IgD-negative memory B cell (primary cell): ENCODE measurements at regions not wholly inside any gene's neighbourhood (a gene's known extent, or its start where the extent isn't known, plus 50 kb on each side); places are given as distances from the start of the nearest gene placed in this dataset.
A peak's percentile ranks its signal among the peaks of the same experiment; 100 is the strongest.

ENCODE experiments used
- H3K27ac Mint-ChIP-seq, 3 donors: one replicate each; pipeline ENCODE4 v1.8.0; 2020 to 2022; ENCODE audit warnings: mild to moderate bottlenecking in 3 of 3, mixed read lengths in 3 of 3, moderate library complexity in 1 of 3
- H3K27me3 Mint-ChIP-seq: one replicate; pipeline ENCODE4 v1.8.0; 2021; ENCODE audit warnings: mixed read lengths
- H3K36me3 Mint-ChIP-seq: one replicate; pipeline ENCODE4 v1.8.0; 2020; ENCODE audit warnings: mild to moderate bottlenecking, mixed read lengths
- H3K4me1 Mint-ChIP-seq, 3 donors: one replicate each; pipeline ENCODE4 v1.8.0; 2020 to 2022; ENCODE audit warnings: mixed read lengths in 3 of 3, mild to moderate bottlenecking in 1 of 3
- H3K4me3 Mint-ChIP-seq, 4 donors: one replicate each; pipeline ENCODE4 v1.8.0; 2020 to 2022; ENCODE audit warnings: mild to moderate bottlenecking in 4 of 4, mixed read lengths in 4 of 4, moderate library complexity in 3 of 4
- H3K9me3 Mint-ChIP-seq, 3 donors: one replicate each; pipeline ENCODE4 v1.8.0; 2020 to 2021; ENCODE audit warnings: mixed read lengths in 3 of 3, mild to moderate bottlenecking in 1 of 3

GRCh38 chr6:41425511-41425910 is 90.1 kb downstream of the NCR2 start:
- no peak overlapping the region for H3K27ac Mint-ChIP-seq
- H3K4me3 Mint-ChIP-seq, result no peak overlapping the region
- H3K4me1 Mint-ChIP-seq, result peaks cover 6 to 10% (median 8%) of the 10 kb centered on the region in 3 donors
- no peaks in the 10 kb centered on the region for H3K9me3 Mint-ChIP-seq
- H3K36me3 Mint-ChIP-seq, result no peaks in the 10 kb centered on the region
- peaks cover 2% of the 10 kb centered on the region for H3K27me3 Mint-ChIP-seq

- H3K27me3 Mint-ChIP-seq, result peaks cover 2% of the 10 kb centered on the region
- H3K27ac Mint-ChIP-seq, result no peak overlapping the region
- peaks cover 6 to 10% (median 8%) of the 10 kb centered on the region in 3 donors for H3K4me1 Mint-ChIP-seq
- H3K4me3 Mint-ChIP-seq, result no peak overlapping the region
- H3K9me3 Mint-ChIP-seq, result no peaks in the 10 kb centered on the region
- H3K36me3 Mint-ChIP-seq, result no peaks in the 10 kb centered on the region
Measured at GRCh38 chr6:41426438-41426851, 91.0 kb downstream of the NCR2 start.

- Mint-ChIP-seq H3K27ac (no peak overlapping the region), H3K4me1 (peaks cover 6 to 10% (median 8%) of the 10 kb centered on the region in 3 donors), H3K4me3 (no peak overlapping the region), H3K36me3 (no peaks in the 10 kb centered on the region), H3K27me3 (peaks cover 2% of the 10 kb centered on the region), H3K9me3 (no peaks in the 10 kb centered on the region)
Measured at GRCh38 chr6:41426888-41427641, 91.7 kb downstream of the NCR2 start.

GRCh38 chr6:41427642-41428335 is 92.4 kb downstream of the NCR2 start:
- no peak overlapping the region for H3K27ac Mint-ChIP-seq
- peaks cover 6 to 10% (median 8%) of the 10 kb centered on the region in 3 donors for H3K4me1 Mint-ChIP-seq
- no peaks in the 10 kb centered on the region for H3K36me3 Mint-ChIP-seq
- H3K27me3 Mint-ChIP-seq, result peaks cover 2% of the 10 kb centered on the region
- H3K9me3 Mint-ChIP-seq, result no peaks in the 10 kb centered on the region
- H3K4me3 Mint-ChIP-seq, result peak overlapping the region in 1 of 4 donors; percentile 47

- no peaks in the 10 kb centered on the region for H3K9me3 Mint-ChIP-seq
- H3K27ac Mint-ChIP-seq, result no peak overlapping the region
- H3K4me3 Mint-ChIP-seq, result peak overlapping the region; percentile 69 to 90 (median 84)
- H3K36me3 Mint-ChIP-seq, result no peaks in the 10 kb centered on the region
- peaks cover 6 to 10% (median 8%) of the 10 kb centered on the region in 3 donors for H3K4me1 Mint-ChIP-seq
- H3K27me3 Mint-ChIP-seq, result peaks cover 2% of the 10 kb centered on the region
Measured at GRCh38 chr6:41428336-41428995, 93.1 kb downstream of the NCR2 start.

- H3K27ac Mint-ChIP-seq, result no peak overlapping the region
Measured at GRCh38 chr6:41428996-41429421, 93.6 kb downstream of the NCR2 start.

GRCh38 chr6:41429506-41430504 is 94.4 kb downstream of the NCR2 start:
- H3K27me3 Mint-ChIP-seq, result peaks cover 2% of the 10 kb centered on the region
- peaks cover 6 to 10% (median 8%) of the 10 kb centered on the region in 3 donors for H3K4me1 Mint-ChIP-seq
- no peaks in the 10 kb centered on the region for H3K9me3 Mint-ChIP-seq
- peak overlapping the region in 3 of 4 donors; percentile 19 to 80 (median 54) for H3K4me3 Mint-ChIP-seq
- no peaks in the 10 kb centered on the region for H3K36me3 Mint-ChIP-seq
- H3K27ac Mint-ChIP-seq, result peak overlapping the region in 1 of 3 donors; percentile 91

More at GRCh38 chr6:41428996-41429421, 93.6 kb downstream of the NCR2 start:
- Mint-ChIP-seq H3K9me3 (no peaks in the 10 kb centered on the region), H3K4me1 (peaks cover 6 to 10% (median 8%) of the 10 kb centered on the region in 3 donors), H3K27me3 (peaks cover 2% of the 10 kb centered on the region), H3K36me3 (no peaks in the 10 kb centered on the region), H3K4me3 (peak overlapping the region; percentile 69 to 87 (median 77))

- H3K27me3 Mint-ChIP-seq, result peaks cover 2% of the 10 kb centered on the region
- H3K4me1 Mint-ChIP-seq, result peaks cover 6 to 10% (median 8%) of the 10 kb centered on the region in 3 donors
- no peaks in the 10 kb centered on the region for H3K36me3 Mint-ChIP-seq
- H3K27ac Mint-ChIP-seq, result no peak overlapping the region
- no peaks in the 10 kb centered on the region for H3K9me3 Mint-ChIP-seq
- no peak overlapping the region for H3K4me3 Mint-ChIP-seq
Measured at GRCh38 chr6:41430875-41431274, 95.5 kb downstream of the NCR2 start.

GRCh38 chr6:41432280-41432679 is 96.9 kb downstream of the NCR2 start:
- no peaks in the 10 kb centered on the region for H3K36me3 Mint-ChIP-seq

GRCh38 chr6:41434803-41435481 is 99.5 kb downstream of the NCR2 start:
- Mint-ChIP-seq H3K9me3 (no peaks in the 10 kb centered on the region), H3K27ac (no peak overlapping the region), H3K36me3 (no peaks in the 10 kb centered on the region), H3K4me1 (peaks cover 3 to 7% (median 4%) of the 10 kb centered on the region in 3 donors), H3K4me3 (no peak overlapping the region), H3K27me3 (no peaks in the 10 kb centered on the region)

More at GRCh38 chr6:41432280-41432679, 96.9 kb downstream of the NCR2 start:
- Mint-ChIP-seq H3K9me3 (no peaks in the 10 kb centered on the region), H3K27ac (no peak overlapping the region), H3K27me3 (no peaks in the 10 kb centered on the region), H3K4me1 (peaks cover 6 to 10% (median 8%) of the 10 kb centered on the region in 3 donors), H3K4me3 (no peak overlapping the region)

GRCh38 chr6:41437604-41438003 is 102.2 kb downstream of the NCR2 start:
- Mint-ChIP-seq H3K9me3 (no peaks in the 10 kb centered on the region), H3K4me1 (peaks cover 18 to 22% (median 20%) of the 10 kb centered on the region in 3 donors), H3K4me3 (no peak overlapping the region), H3K27me3 (peaks cover under 1% of the 10 kb centered on the region), H3K27ac (peak overlapping the region in 1 of 3 donors; percentile 22), H3K36me3 (no peaks in the 10 kb centered on the region)

GRCh38 chr6:41438746-41439145 is 103.3 kb downstream of the NCR2 start:
- no peak overlapping the region for H3K27ac Mint-ChIP-seq
- no peak overlapping the region for H3K4me3 Mint-ChIP-seq
- H3K4me1 Mint-ChIP-seq, result peaks cover 20 to 22% (median 20%) of the 10 kb centered on the region in 3 donors
- H3K9me3 Mint-ChIP-seq, result no peaks in the 10 kb centered on the region
- no peaks in the 10 kb centered on the region for H3K36me3 Mint-ChIP-seq
- peaks cover 5% of the 10 kb centered on the region for H3K27me3 Mint-ChIP-seq

GRCh38 chr6:41439524-41440418 is 104.4 kb downstream of the NCR2 start:
- Mint-ChIP-seq H3K27ac (peak overlapping the region; percentile 4 to 86 (median 6)), H3K4me1 (peaks cover 20 to 22% (median 22%) of the 10 kb centered on the region in 3 donors), H3K36me3 (peaks cover 2% of the 10 kb centered on the region), H3K27me3 (peaks cover 7% of the 10 kb centered on the region), H3K9me3 (no peaks in the 10 kb centered on the region), H3K4me3 (peak overlapping the region; percentile 24 to 78 (median 46))
